IMR-90 (cell line): ENCODE measurements at regions not wholly inside any gene's neighbourhood (a gene's known extent, or its start where the extent isn't known, plus 50 kb on each side); places are given as distances from the start of the nearest gene placed in this dataset.

Experiments
- ATAC-seq: fragments of 200-7000 bp; cut with Tn5 transposase; 2 replicates; pipeline ENCODE4 v1.9.1; 2020; ENCODE audit warnings: low read depth, mild to moderate bottlenecking, moderate library complexity
- BruUV-seq: library from RNA; stranded (reverse); fragments of 400-500 nt; replicated peaks from 2 replicates; lab custom pipeline; 2021; lab: Mats Ljungman, UMichigan
- CTCF ChIA-PET: fragments of 300-600 bp; formaldehyde crosslinking; extraction: SDS; loops from one replicate; lab custom pipeline; 2021; ENCODE audit warnings: antibody characterized with exemption; lab: Yijun Ruan, JAX
- POLR2A ChIA-PET: fragments of 300-600 bp; sonication (Branson Sonifier 250); formaldehyde crosslinking; loops from one replicate; lab custom pipeline; 2022; ENCODE audit warnings: antibody characterized with exemption; ENCODE audit not compliant: unreplicated experiment; lab: Charles Lee
- DNase-seq: peaks from one replicate; pipeline ENCODE4 v3.0.0; 2013
- H2AFZ ChIP-seq: replicated peaks from 2 replicates; pipeline ENCODE3; 2013; ENCODE audit warnings: low read length, mild to moderate bottlenecking; ENCODE audit not compliant: poor library complexity
- H2AK5ac ChIP-seq: 2 replicates; pipeline ENCODE4 v1.6.1; 2013; ENCODE audit warnings: low read depth, low read length, inconsistent platforms
- H2AK9ac ChIP-seq: replicated peaks from 2 replicates; pipeline ENCODE3; 2013; ENCODE audit warnings: mild to moderate bottlenecking, low read depth, low read length, moderate library complexity; ENCODE audit not compliant: poor library complexity
- H2BK120ac ChIP-seq: 2 replicates; pipeline ENCODE4 v1.6.1; 2013; ENCODE audit warnings: low read depth, low read length, inconsistent platforms
- H2BK15ac ChIP-seq: 3 replicates; pipeline ENCODE4 v1.6.1; 2013; ENCODE audit warnings: low read depth, low read length, inconsistent platforms
- H2BK20ac ChIP-seq: 2 replicates; pipeline ENCODE4 v1.6.1; 2013; ENCODE audit warnings: low read depth, mild to moderate bottlenecking, inconsistent platforms, low read length, moderate library complexity
- H2BK5ac ChIP-seq: 2 replicates; pipeline ENCODE4 v1.6.1; 2013; ENCODE audit warnings: mild to moderate bottlenecking, low read depth, low read length, inconsistent platforms; ENCODE audit not compliant: poor library complexity, severe bottlenecking
- H3K14ac ChIP-seq: replicated peaks from 2 replicates; pipeline ENCODE4 v1.6.1; 2013; ENCODE audit warnings: low read depth, low read length, inconsistent platforms
- H3K18ac ChIP-seq: 2 replicates; pipeline ENCODE4 v1.6.1; 2013; ENCODE audit warnings: low read depth, low read length, control low read depth
- H3K23ac ChIP-seq: 2 replicates; pipeline ENCODE4 v1.6.1; 2013; ENCODE audit warnings: low read depth, low read length, inconsistent platforms
- H3K27ac ChIP-seq: 2 replicates; pipeline ENCODE4 v1.5.1; 2013; ENCODE audit warnings: mild to moderate bottlenecking, control low read depth, low read length; ENCODE audit not compliant: insufficient read depth
- H3K27me3 ChIP-seq: 2 replicates; pipeline ENCODE4 v1.6.1; 2013; ENCODE audit warnings: low read length; ENCODE audit not compliant: control insufficient read depth, insufficient read depth
- H3K36me3 ChIP-seq: 2 replicates; pipeline ENCODE4 v1.6.1; 2013; ENCODE audit warnings: low read length, mixed read lengths; ENCODE audit not compliant: control insufficient read depth, insufficient read depth
- H3K4ac ChIP-seq: 2 replicates; pipeline ENCODE4 v1.6.1; 2013; ENCODE audit warnings: low read depth, low read length, inconsistent platforms
- H3K4me1 ChIP-seq: 2 replicates; pipeline ENCODE4 v1.6.1; 2013; ENCODE audit warnings: low read length, mixed read lengths; ENCODE audit not compliant: control insufficient read depth, insufficient read depth
- H3K4me2 ChIP-seq: 2 replicates; pipeline ENCODE4 v1.6.1; 2013; ENCODE audit warnings: low read depth, mild to moderate bottlenecking, control low read depth, low read length, moderate library complexity
- H3K4me3 ChIP-seq: 2 replicates; pipeline ENCODE4 v1.5.1; 2013; ENCODE audit warnings: low read depth, mild to moderate bottlenecking, control low read depth, low read length, moderate library complexity; ENCODE audit not compliant: insufficient read depth
- H3K56ac ChIP-seq: 2 replicates; pipeline ENCODE4 v1.6.1; 2013; ENCODE audit warnings: low read length, inconsistent platforms; ENCODE audit not compliant: insufficient read depth; ENCODE audit errors: extremely low read depth
- H3K79me1 ChIP-seq, 2 experiments: 2 replicates each; pipeline ENCODE4 v1.6.1; 2013; ENCODE audit warnings: low read length in 2 of 2, inconsistent platforms in 1 of 2, low read depth in 1 of 2
- H3K9ac ChIP-seq: 2 replicates; pipeline ENCODE4 v1.6.1; 2013; ENCODE audit warnings: low read depth, low read length, control low read depth
- H3K9me1 ChIP-seq: 2 replicates; pipeline ENCODE4 v1.6.1; 2013; ENCODE audit warnings: low read length, inconsistent platforms; ENCODE audit not compliant: insufficient read depth
- H3K9me3 ChIP-seq: 2 replicates; pipeline ENCODE4 v1.6.1; 2013; ENCODE audit warnings: low read length; ENCODE audit not compliant: control insufficient read depth, insufficient read depth
- H4K20me1 ChIP-seq: 2 replicates; pipeline ENCODE4 v1.6.1; 2013; ENCODE audit warnings: low read length, inconsistent platforms; ENCODE audit not compliant: insufficient read depth
- H4K5ac ChIP-seq: 2 replicates; pipeline ENCODE4 v1.6.1; 2013; ENCODE audit warnings: mild to moderate bottlenecking, low read depth, low read length, control low read depth
- H4K8ac ChIP-seq, 2 experiments: 2 replicates each; pipeline ENCODE4 v1.6.1; 2013; ENCODE audit warnings: low read depth in 2 of 2, low read length in 2 of 2, control low read depth in 1 of 2, inconsistent platforms in 1 of 2
- H4K91ac ChIP-seq: 2 replicates; pipeline ENCODE4 v1.6.1; 2013; ENCODE audit warnings: low read depth, low read length, inconsistent platforms; ENCODE audit not compliant: insufficient read depth
- BHLHE40 ChIP-seq: fragments of 150-350 bp; IDR thresholded peaks from 2 replicates; pipeline ENCODE4 v1.6.1; 2016; ENCODE audit warnings: mild to moderate bottlenecking, low read depth, low read length
- CEBPB ChIP-seq: IDR thresholded peaks from 2 replicates; pipeline ENCODE4 v1.6.1; 2012; ENCODE audit warnings: low read depth, low read length, improper control_type of control experiment
- CHD1 ChIP-seq: IDR thresholded peaks from 2 replicates; pipeline ENCODE4 v1.6.1; 2012; ENCODE audit warnings: low read depth, low read length, improper control_type of control experiment
- FOS ChIP-seq: fragments of 150-350 bp; IDR thresholded peaks from 2 replicates; pipeline ENCODE4 v1.6.1; 2016; ENCODE audit warnings: low read depth, low read length
- MAZ ChIP-seq: IDR thresholded peaks from 2 replicates; pipeline ENCODE4 v1.6.1; 2012; ENCODE audit warnings: low read depth, mild to moderate bottlenecking, low read length, improper control_type of control experiment, moderate library complexity, borderline replicate concordance
- MXI1 ChIP-seq: IDR thresholded peaks from 2 replicates; pipeline ENCODE4 v1.6.1; 2012; ENCODE audit warnings: low read depth, mild to moderate bottlenecking, low read length, moderate library complexity, borderline replicate concordance
- POLR2A ChIP-seq: IDR thresholded peaks from 2 replicates; pipeline ENCODE4 v1.6.1; 2012; ENCODE audit warnings: mild to moderate bottlenecking, low read depth, low read length
- RAD21 ChIP-seq: IDR thresholded peaks from 2 replicates; pipeline ENCODE4 v1.6.1; 2012; ENCODE audit warnings: low read length, improper control_type of control experiment
- RCOR1 ChIP-seq: IDR thresholded peaks from 2 replicates; pipeline ENCODE4 v1.6.1; 2012; ENCODE audit warnings: mild to moderate bottlenecking, low read length, improper control_type of control experiment; ENCODE audit not compliant: insufficient replicate concordance
- RFX5 ChIP-seq: IDR thresholded peaks from 2 replicates; pipeline ENCODE4 v1.8.0; 2012; ENCODE audit warnings: low read depth, mild to moderate bottlenecking, low read length, moderate library complexity
- SMC3 ChIP-seq: fragments of 150-350 bp; IDR thresholded peaks from 2 replicates; pipeline ENCODE4 v1.6.1; 2016; ENCODE audit warnings: low read depth, mild to moderate bottlenecking, antibody characterized with exemption, low read length, moderate library complexity
- WGBS, 2 experiments: methylation state at CpG; one replicate each; pipeline versions ENCODE4 v1.1.5 to v1.1.7; 2013; ENCODE audit warnings: missing lambda C conversion rate in 2 of 2; ENCODE audit not compliant: insufficient read length in 1 of 2; ENCODE audit errors: extremely low coverage in 2 of 2; 5-methylcytosine and 5-hydroxymethylcytosine counted together
- dilution Hi-C: fragments of 300-500 bp; cut with HindIII; formaldehyde crosslinking; loops from one replicate; pipeline ENCODE4 v1.14.3; 2018; ENCODE audit warnings: low sequenced_read_pairs; ENCODE audit not compliant: unreplicated experiment
- in situ Hi-C: fragments of 300-500 bp; cut with MboI; formaldehyde crosslinking; loops from 3 replicates; pipeline ENCODE4 v1.14.3; 2019; ENCODE audit warnings: low sequenced_read_pairs, inconsistent platforms, mixed read lengths
- intact Hi-C: fragments of 100-400 bp; cut with micrococcal nuclease; formaldehyde crosslinking; loops from 2 replicates; pipeline ENCODE4 v1.10.0; 2022
- TF ChIP-seq, protein P1 (sequence below): conservative IDR thresholded peaks from 2 replicates; pipeline ENCODE4 v1.5.1; 2012; ENCODE audit warnings: mild to moderate bottlenecking, low read depth, low read length, improper control_type of control experiment
- TF ChIP-seq, protein P2 (sequence below): fragments of 150-350 bp; IDR thresholded peaks from 2 replicates; pipeline ENCODE4 v1.6.1; 2016; ENCODE audit warnings: low read depth, mild to moderate bottlenecking, low read length, moderate library complexity, borderline replicate concordance

- peak; percentile 9 for DNase-seq
- Histone ChIP-seq H3K4me2 (no peak overlapping the region), H3K4ac (no peak overlapping the region), H2BK15ac (no peak overlapping the region), H3K18ac (no peak overlapping the region), H2AFZ (no peak overlapping the region), H3K27me3 (peaks cover 18% of the 10 kb centered on the region), H3K23ac (no peak overlapping the region), H3K36me3 (no peaks in the 10 kb centered on the region), H4K91ac (no peak overlapping the region), H2BK5ac (no peak overlapping the region), H2BK120ac (no peak overlapping the region), H3K9ac (no peak overlapping the region), H3K56ac (no peak overlapping the region), H2AK9ac (no peak overlapping the region), H3K4me1 (peaks cover 12% of the 10 kb centered on the region), H3K79me1 (no peaks in the 10 kb centered on the region), H4K8ac (no peak overlapping the region), H3K4me3 (no peak overlapping the region), H2BK20ac (no peak overlapping the region), H3K9me3 (no peaks in the 10 kb centered on the region), H4K5ac (no peak overlapping the region), H2AK5ac (no peak overlapping the region), H3K14ac (no peak overlapping the region), H3K9me1 (0 out of 2 replicates have a peak, but pooled peaks cover 3% of the 10 kb centered on the region), H3K27ac (no peak overlapping the region), H4K20me1 (no peaks in the 10 kb centered on the region)
- POLR2A ChIA-PET = no interaction called here
- CTCF ChIA-PET = interaction anchor here (0.6 kb wide), 1 partner anchor 86 kb away, joined by 3 read pairs; no protein-coding TSS in a partner anchor
- intact Hi-C loops = loop anchor here (10.0 kb wide), 1 partner anchor 1201 kb away; no protein-coding TSS in a partner anchor
- no peak for ATAC-seq
- no peak for TF ChIP-seq SMC3
- TF ChIP-seq MAZ = no peak
- no peak for TF ChIP-seq CHD1
- TF ChIP-seq, protein P1, sequence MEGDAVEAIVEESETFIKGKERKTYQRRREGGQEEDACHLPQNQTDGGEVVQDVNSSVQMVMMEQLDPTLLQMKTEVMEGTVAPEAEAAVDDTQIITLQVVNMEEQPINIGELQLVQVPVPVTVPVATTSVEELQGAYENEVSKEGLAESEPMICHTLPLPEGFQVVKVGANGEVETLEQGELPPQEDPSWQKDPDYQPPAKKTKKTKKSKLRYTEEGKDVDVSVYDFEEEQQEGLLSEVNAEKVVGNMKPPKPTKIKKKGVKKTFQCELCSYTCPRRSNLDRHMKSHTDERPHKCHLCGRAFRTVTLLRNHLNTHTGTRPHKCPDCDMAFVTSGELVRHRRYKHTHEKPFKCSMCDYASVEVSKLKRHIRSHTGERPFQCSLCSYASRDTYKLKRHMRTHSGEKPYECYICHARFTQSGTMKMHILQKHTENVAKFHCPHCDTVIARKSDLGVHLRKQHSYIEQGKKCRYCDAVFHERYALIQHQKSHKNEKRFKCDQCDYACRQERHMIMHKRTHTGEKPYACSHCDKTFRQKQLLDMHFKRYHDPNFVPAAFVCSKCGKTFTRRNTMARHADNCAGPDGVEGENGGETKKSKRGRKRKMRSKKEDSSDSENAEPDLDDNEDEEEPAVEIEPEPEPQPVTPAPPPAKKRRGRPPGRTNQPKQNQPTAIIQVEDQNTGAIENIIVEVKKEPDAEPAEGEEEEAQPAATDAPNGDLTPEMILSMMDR = no peak
- TF ChIP-seq RAD21 = no peak
- no peak for TF ChIP-seq MXI1
- TF ChIP-seq RCOR1 = no peak
- TF ChIP-seq, protein P2, sequence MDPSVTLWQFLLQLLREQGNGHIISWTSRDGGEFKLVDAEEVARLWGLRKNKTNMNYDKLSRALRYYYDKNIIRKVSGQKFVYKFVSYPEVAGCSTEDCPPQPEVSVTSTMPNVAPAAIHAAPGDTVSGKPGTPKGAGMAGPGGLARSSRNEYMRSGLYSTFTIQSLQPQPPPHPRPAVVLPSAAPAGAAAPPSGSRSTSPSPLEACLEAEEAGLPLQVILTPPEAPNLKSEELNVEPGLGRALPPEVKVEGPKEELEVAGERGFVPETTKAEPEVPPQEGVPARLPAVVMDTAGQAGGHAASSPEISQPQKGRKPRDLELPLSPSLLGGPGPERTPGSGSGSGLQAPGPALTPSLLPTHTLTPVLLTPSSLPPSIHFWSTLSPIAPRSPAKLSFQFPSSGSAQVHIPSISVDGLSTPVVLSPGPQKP = no peak
- no peak for TF ChIP-seq FOS
- TF ChIP-seq CEBPB = no peak
- no peak for TF ChIP-seq BHLHE40
- no peak for TF ChIP-seq POLR2A
- TF ChIP-seq RFX5 = no peak
- WGBS, 2 experiments = no CpG with 5 or more reads among the region's 8 CpGs
- dilution Hi-C loops = no loop called here
- in situ Hi-C loops = no loop called here
- no TSS peak for BruUV-seq
Observed at GRCh38 chr2:220935789-220936321, 636.2 kb downstream of the EPHA4 start.
